Gastroesophageal sphincter (tissue), 3 donors: ENCODE measurements at regions not wholly inside any gene's neighbourhood (a gene's known extent, or its start where the extent isn't known, plus 50 kb on each side); places are given as distances from the start of the nearest gene placed in this dataset.

Experiments
- CTCF ChIP-seq, 4 experiments: fragments of 200-600 bp in 2 of 4; fragments of 450-650 bp in 2 of 4; sonication (generic) in 1 of 4; IDR thresholded peaks; one replicate each; pipeline ENCODE4 v1.5.1; 2017 to 2019; ENCODE audit warnings: antibody characterized with exemption in 4 of 4, mild to moderate bottlenecking in 2 of 4, moderate library complexity in 2 of 4
- EP300 ChIP-seq: sonication (generic); formaldehyde crosslinking; IDR thresholded peaks from one replicate; pipeline ENCODE4 v1.6.1; 2017; ENCODE audit warnings: antibody characterized with exemption, mild to moderate bottlenecking
- POLR2A ChIP-seq, 2 donors: fragments of 450-650 bp; IDR thresholded peaks; one replicate each; pipeline ENCODE4 v1.6.1; 2017; ENCODE audit warnings: antibody characterized with exemption in 2 of 2, mild to moderate bottlenecking in 2 of 2, moderate library complexity in 1 of 2
- POLR2AphosphoS5 ChIP-seq: sonication (generic); formaldehyde crosslinking; IDR thresholded peaks from one replicate; pipeline ENCODE4 v1.6.1; 2017; ENCODE audit warnings: antibody characterized with exemption

GRCh38 chr1:224874775-224875174 lies 54.7 kb upstream of the DNAH14 start:
- no peak for TF ChIP-seq POLR2AphosphoS5
- TF ChIP-seq CTCF (IDR thresholded peaks at IDR 0.05): no peak
- TF ChIP-seq POLR2A (IDR thresholded peaks at IDR 0.05): no peak
- no peak for TF ChIP-seq EP300
